ENCODE measurements at regions not wholly inside any gene's neighbourhood (a gene's known extent, or its start where the extent isn't known, plus 50 kb on each side); places are given as distances from the start of the nearest gene placed in this dataset.

DNA sequence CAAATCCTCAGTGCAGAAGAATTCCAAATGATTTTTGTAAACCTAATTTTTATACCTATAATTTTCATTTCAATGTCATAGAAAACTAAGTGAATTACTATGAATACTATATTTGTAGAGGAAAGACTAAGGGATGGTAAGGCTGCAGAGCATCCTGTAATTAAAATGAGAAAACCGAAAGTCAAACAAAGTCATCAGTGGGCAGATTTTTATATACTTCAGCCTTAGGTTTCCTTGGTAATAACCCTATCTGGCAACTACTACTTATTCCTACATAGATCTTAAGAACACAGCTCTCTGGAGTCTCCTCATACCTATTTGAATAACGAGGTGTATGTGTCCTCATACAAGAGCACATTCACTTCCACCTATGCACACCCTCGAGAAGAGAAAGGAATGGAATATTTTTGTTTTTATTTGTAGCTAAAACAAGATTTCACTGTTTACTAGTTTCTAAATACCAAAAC is 117.9 kb upstream of the SGK1 start:
- TF ChIP-seq, protein P1, sequence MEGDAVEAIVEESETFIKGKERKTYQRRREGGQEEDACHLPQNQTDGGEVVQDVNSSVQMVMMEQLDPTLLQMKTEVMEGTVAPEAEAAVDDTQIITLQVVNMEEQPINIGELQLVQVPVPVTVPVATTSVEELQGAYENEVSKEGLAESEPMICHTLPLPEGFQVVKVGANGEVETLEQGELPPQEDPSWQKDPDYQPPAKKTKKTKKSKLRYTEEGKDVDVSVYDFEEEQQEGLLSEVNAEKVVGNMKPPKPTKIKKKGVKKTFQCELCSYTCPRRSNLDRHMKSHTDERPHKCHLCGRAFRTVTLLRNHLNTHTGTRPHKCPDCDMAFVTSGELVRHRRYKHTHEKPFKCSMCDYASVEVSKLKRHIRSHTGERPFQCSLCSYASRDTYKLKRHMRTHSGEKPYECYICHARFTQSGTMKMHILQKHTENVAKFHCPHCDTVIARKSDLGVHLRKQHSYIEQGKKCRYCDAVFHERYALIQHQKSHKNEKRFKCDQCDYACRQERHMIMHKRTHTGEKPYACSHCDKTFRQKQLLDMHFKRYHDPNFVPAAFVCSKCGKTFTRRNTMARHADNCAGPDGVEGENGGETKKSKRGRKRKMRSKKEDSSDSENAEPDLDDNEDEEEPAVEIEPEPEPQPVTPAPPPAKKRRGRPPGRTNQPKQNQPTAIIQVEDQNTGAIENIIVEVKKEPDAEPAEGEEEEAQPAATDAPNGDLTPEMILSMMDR (conservative IDR thresholded peaks at IDR 0.05 in 1 of 2, IDR thresholded peaks at IDR 0.05 in 1 of 2; ENCODE audit: low read depth in 1 of 2, low read length in 2 of 2) = no peak
- TF ChIP-seq EZH2 (IDR thresholded peaks at IDR 0.05; ENCODE audit: low read length, missing control alignments) = no peak
